CD4-positive, alpha-beta T cell treated with Interferon alpha-2 for 1 hour (primary cell): ENCODE measurements at regions not wholly inside any gene's neighbourhood (a gene's known extent, or its start where the extent isn't known, plus 50 kb on each side); places are given as distances from the start of the nearest gene placed in this dataset.

ENCODE experiments used
- DNase-seq, 2 donors: peaks; one replicate each; pipeline ENCODE4 v3.0.0-alpha.2; 2020 to 2022

DNA sequence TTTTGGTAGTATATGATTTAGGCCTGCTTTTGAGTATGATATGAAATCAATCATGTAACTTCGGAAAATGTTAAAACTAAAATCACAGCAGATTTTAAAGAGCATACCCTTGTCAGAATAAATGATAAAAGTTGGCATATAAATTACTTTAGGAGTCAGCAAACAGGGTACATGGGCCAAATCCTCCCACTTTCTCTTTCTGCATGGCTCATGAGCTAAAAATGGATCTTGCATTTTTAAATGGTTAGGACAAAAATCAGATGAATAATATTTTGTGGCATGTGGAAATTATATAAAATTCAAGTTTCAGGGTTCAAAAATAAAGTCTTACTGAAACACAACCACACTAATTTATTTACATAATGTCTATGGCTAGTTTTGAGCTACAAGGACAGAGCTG lies 214.9 kb downstream of the GASK1B start:
- DNase-seq = no peak

- no peak for DNase-seq
Observed at GRCh38 chr4:157942017-157942416, 230.8 kb downstream of the GASK1B start.

DNA sequence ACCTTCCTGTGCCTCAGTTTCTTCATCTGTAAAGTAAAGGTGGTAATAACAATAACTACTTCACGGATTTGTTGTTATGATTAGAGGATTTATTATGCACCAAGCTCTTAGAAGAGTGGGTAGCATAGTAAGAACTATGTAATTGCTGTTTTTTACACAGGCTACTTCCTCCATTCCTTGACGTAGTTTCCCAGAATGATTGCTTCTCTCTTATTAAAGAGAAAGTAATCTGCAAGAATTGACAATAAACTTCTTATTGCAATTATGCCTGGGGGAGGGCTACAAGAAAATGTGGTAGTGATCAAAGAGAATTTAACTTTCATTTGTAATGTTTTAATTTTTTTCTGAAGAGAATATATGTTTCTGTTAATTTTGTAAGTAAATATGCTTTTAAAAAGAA lies 238.7 kb downstream of the GASK1B start:
- no peak for DNase-seq

DNA sequence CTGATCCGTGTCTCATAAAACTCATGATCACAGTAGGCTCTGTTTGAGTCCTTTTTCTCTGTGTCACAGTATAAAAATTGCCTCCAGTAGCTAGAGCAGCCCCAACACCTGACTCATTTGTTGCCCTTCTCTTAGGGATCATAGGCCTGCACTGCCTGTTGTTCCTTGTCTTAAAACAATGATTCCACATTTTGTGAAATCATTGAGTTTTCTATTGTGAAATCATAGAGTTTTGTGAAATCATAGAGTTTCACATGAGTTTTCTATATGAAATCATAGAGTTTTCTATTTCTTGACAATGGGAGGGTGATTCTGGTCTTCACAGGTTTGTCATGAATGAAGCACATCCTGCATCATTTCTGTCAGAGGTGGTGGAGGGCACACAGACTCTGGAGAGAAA lies 239.9 kb downstream of the GASK1B start:
- DNase-seq = no peak

DNA sequence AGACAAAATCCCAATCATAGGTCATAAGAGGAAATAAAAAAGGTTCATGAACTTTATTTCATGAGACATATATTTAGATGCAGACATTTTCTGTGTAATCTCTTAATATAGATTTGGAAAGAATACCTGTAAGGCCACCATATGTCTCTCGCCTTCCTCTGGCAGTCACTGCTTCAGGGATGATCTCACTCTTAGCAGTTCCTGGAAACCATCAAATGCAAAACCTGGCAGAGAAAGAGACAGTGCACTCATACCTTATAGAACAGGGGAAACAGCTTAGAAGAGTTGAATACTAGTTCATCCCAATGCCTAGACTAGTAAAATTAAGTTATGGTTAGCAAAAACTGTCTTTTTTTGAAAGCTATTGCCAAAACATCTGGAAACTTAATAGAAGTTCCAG lies 243.3 kb downstream of the GASK1B start:
- DNase-seq = no peak

DNA sequence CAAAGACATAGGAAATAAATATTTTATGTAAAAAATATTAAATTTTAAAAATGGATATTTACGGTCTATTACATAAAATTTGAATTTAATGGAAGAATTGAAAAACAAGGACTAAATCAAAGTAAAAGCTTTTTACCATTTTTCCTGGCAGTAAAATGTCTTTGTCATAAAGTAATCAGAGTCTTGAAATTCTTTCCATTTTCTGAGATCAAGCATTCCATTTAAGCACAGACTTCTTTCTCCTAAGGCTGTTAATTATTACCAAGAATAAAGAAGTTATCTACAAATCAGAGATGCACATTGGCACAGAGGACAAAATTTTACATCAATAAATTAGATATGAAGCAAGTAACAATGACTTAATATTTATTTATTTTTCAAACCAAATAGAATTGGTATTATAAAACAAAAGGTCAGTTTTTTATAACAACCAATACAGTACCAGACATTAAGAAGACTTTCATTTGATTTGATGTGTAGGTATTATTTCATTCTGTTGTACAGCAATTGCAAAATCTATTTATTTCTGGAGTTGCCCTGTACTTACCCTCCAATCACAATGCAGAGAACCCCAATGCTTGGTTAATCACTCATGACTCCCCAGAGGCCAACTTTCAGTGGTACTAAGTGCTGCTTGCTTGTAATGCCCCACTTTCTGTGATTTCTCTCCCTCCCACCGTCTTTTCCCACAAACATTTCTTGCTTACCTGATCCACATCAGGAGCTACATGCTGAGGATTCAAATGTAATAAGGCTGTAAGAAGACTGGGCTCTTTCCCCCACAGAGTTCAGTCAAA lies 254.6 kb downstream of the GASK1B start:
- no peak for DNase-seq

- DNase-seq = no peak
Observed at GRCh38 chr4:157912212-157912611, 260.6 kb downstream of the GASK1B start.

DNA sequence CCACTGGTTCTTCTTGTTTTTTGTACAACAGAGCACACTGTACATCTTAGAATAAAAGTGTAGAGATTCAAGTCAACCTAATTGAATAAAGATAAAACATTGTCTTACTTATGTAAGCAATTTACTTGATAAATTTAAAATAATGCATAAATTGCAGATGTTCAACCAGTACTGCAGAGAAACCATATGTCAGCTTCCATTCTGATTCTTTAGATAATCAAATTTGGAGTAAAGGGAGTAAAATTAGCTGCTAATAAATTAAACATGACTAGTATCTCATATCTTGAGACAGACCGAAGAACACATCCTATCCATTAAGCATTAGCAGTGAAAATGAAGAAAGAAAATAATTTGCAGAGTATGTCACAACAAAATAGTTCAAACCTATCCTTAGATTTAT lies 261.2 kb downstream of the GASK1B start:
- no peak for DNase-seq

DNA sequence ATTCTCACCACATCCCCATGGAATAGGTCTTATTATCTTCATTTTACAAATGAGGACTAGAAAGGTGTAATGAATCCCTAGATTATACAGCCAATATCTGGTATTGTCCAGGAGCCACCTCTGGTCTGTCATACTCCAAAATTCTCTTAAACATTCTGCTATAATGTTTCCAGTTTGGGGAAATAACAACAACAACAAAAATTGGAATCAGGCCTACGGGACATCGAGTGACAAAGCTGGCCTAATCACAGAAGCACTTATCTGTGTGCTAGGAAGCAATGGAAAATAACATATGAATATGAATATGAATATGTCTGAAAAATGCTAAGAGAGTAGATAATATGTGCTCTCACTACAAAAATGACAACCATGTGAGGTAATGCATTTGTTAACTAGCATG lies 264.1 kb downstream of the GASK1B start:
- no peak for DNase-seq

- DNase-seq = no peak
Observed at GRCh38 chr4:157908031-157908430, 264.8 kb downstream of the GASK1B start.

DNA sequence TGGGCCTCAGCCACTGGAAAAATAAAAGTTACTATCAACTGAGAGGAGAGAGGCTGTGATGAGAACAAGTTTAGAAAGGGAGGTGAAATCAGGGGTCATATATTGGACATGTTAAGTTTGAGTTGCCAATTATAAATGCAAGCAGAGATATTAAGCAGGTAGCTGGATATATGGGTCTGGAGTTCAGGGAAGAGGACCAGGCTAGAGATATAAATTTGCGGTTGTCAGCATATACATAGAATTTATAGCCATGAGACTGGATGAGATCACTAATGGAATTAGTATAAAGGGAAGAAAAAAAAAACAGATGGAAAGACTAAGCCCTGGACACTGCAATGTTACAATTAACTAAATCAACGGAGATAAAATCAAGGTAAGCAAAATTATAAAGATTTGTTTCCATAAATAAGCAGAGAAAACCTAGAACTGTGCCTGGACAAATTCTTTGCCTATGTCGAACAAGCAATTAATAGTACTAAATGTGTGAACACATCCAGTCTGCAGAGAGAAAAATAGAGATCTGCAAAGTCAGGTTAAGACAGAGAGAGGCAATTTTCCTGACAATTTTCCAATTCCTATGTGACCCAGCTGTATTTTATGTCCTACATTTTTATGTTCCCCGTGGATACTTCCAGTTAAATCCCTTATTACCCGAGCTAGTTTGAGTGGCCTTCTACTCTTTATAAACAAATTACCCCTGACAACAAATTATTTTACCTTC lies 265.4 kb downstream of the GASK1B start:
- DNase-seq = no peak

DNA sequence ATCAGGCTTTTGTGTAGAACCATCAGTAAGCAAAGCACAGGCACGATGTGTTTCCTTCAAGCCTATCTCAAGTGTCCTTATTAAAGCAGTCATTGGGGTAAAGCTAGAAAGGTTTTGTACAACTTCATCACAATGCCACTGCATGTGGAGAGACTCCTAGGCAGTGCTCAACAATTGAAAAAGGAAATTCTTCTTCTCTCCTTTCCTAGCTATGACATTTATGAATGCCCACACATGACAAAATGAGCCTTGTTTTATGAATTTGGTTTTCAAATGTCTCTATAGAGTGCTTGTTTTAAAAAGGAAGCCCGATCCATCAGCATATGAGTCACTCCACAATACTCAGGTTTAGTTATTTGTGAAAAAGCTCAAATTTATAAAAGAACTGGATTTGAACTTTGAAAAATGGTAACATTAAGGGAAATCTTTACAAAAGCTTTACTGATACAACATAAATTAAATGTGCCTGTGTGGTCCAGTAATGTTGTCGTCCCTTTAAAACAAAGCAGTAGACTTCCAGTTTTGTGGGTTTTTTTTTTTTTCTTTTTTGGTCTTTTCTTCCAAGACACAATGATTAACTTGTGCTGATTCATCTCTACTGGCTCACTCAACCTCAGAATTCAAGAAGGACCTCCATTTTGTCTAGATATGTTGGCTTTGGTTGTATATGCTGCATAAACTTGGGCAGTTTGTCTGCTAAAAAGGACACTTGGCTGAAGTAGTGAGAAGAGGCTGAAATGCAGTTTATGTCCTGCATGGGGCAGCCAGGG lies 273.8 kb downstream of the GASK1B start:
- no peak for DNase-seq

- DNase-seq = no peak
Observed at GRCh38 chr4:157897855-157898370, 274.9 kb downstream of the GASK1B start.

- no peak for DNase-seq
Observed at GRCh38 chr4:157896726-157897125, 276.1 kb downstream of the GASK1B start.

DNA sequence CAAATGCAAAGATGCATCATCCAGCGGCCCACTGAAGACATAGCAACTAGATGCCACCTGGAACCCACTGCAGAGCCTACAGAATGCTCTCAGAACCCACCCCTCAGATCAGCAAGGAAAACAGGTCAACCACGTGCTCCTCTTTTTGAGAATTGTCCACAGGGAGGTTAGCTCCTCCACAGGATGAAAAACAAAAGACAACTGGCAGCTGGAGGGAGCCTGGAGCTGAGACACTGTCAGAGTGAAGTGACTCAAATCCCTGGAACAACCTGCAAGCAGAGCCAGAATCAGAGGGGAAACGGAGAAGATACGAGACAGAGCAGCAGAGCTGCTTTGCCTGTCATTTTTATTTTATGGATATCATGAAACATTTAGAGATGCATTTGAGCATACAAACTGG lies 277.6 kb downstream of the GASK1B start:
- no peak for DNase-seq

DNA sequence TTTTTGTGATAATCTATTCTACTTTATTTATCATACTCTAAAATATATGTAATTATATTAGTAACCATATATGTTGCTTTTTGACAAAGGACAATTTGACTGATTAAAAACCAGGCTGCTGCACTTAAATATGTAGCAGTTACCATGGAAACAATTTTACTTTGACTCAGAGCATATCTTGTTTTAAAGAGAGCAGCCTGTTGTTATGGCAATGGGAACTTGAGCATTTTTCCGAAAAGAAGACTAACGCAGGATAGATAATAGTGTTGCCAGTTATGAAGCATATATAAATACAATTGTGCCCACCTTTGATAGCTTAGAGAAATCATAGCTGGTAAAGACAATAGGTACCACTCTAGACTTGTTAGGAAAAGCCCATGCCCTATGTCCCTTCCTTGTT lies 283.0 kb downstream of the GASK1B start:
- DNase-seq = no peak

DNA sequence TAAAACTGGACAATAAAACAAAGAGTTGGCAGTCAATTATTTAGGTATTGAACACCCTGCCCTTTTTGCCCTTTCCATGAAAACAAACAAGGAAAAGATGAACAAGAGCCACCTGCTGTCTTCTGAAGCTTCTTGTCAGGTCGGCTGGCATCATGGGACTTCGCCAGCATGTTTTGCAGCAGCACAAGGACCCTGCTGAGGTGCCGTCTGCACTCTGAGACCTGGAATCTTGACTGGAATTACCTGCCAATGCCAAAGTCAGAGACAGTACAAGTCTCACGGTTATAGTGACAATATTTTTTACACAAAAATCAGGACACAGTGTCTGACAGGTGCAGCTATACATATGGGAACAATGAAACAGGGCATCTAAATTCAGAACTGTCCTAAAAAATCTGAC lies 284.5 kb downstream of the GASK1B start:
- DNase-seq = no peak

DNA sequence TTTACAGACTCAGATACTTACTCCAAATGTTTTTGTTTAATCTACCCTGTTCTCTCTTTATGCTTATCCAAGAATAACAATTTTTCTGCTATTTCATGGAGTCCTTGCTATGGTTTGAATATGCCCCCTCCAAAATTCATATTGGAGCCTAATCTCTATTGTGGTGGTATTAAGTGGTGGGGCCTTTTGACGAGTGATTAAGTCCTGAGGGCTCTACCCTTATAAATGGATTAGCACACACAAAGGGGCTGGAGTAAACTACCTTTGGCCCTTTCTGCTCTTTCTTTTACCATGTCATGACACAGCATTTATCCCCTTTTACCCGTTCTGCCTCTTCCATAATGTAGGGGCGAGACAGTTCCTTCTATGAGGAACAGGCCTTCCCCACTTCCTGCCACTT lies 285.5 kb downstream of the GASK1B start:
- DNase-seq = no peak

GRCh38 chr4:157886645-157887044 lies 286.2 kb downstream of the GASK1B start:
- DNase-seq = no peak

DNA sequence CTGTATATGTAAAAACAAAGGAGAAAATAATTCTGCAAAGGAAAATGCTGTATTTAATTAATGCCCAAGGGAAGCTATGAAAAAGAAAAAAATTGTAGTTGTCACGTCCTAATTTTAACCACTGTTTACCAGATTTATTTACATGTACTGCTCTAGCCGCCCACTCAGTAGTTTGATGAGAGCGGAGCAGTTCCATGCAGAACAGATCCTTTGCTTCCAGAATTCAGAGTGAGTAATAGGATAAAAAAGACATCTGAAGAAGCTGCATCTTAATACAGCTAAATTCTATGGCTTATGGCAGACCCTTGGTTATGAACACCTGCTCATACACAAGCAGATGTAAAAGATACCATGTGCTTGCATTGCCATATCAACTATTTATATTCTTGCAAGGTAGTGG lies 287.0 kb downstream of the GASK1B start:
- no peak for DNase-seq

- DNase-seq = no peak
Observed at GRCh38 chr4:157882901-157883300, 289.9 kb downstream of the GASK1B start.

DNA sequence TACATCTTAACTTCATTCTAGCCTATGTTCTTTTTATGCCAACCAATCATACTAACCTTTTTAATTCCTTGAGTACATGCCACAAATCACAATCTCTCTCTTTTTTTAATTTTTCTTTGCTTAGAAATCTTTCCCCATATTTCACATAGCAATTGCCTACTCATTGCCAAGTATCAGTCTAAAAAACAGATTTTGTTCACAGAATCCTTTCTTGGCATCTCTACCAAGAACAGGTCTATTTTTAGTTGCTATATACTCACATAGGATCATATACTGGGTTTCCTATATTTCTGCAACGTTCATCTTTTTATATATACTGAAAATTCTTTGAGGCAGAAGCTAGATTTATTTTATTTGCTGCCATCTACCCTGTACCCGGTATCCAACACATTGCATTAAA lies 292.1 kb downstream of the GASK1B start:
- DNase-seq = no peak

GRCh38 chr4:157854819-157855218 lies 318.0 kb downstream of the GASK1B start:
- no peak for DNase-seq

DNA sequence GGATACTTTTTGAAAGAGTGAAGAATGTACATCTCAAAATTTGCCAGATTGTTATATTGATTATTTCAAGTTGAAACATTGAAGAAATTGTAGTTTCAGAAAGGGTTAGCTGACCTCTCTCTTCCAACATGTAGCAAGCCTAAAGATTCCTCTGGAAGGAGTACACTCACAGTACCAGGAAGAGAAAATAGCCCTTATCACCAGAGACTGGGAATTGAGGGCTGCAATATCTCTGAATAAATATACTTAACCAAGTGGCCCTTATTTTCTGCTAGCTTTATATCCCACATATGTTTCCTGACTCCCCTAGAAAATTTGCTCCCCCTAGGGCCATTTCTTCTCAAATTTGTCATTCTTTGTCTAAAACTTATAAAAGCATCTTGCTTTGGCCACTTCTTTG lies 332.2 kb downstream of the GASK1B start:
- DNase-seq = no peak
